Caco-2 (cell line): ENCODE measurements at regions not wholly inside any gene's neighbourhood (a gene's known extent, or its start where the extent isn't known, plus 50 kb on each side); places are given as distances from the start of the nearest gene placed in this dataset.

Experiments
- BruUV-seq: library from RNA; stranded (reverse); fragments of 400-500 nt; replicated peaks from 2 replicates; lab custom pipeline; 2021; lab: Mats Ljungman, UMichigan
- CTCF ChIA-PET: fragments of 300-600 bp; sonication (Branson Sonifier 250); formaldehyde crosslinking; loops from one replicate; lab custom pipeline; 2022; ENCODE audit warnings: antibody characterized with exemption; lab: Charles Lee
- POLR2A ChIA-PET: fragments of 300-600 bp; sonication (Branson Sonifier 250); formaldehyde crosslinking; loops from one replicate; lab custom pipeline; 2022; ENCODE audit warnings: antibody characterized with exemption; lab: Charles Lee
- DNase-seq, 2 experiments: peaks; one replicate each; pipeline versions ENCODE4 v3.0.0 to v3.0.0-alpha.2; 2020 to 2022
- H3K27me3 ChIP-seq: replicated peaks from 2 replicates; pipeline ENCODE4 v1.6.0; 2011; ENCODE audit warnings: low read length; ENCODE audit not compliant: control insufficient read depth, insufficient read depth
- H3K36me3 ChIP-seq: 2 replicates; pipeline ENCODE4 v1.5.1; 2011; ENCODE audit warnings: low read length; ENCODE audit not compliant: control insufficient read depth, insufficient read depth
- H3K4me1 ChIP-seq: fragments of 250-450 bp; sonication (Bioruptor Pico); 2 replicates; pipeline ENCODE4 v1.5.1; 2020; ENCODE audit warnings: mild to moderate bottlenecking
- H3K4me3 ChIP-seq: 2 replicates; pipeline ENCODE4 v1.5.1; 2011; ENCODE audit warnings: low read depth, mild to moderate bottlenecking, control low read depth, low read length
- H3K9me3 ChIP-seq: fragments of 250-450 bp; sonication (Bioruptor Pico); 2 replicates; pipeline ENCODE4 v1.5.1; 2020; ENCODE audit warnings: mild to moderate bottlenecking, moderate library complexity
- H3K27ac Mint-ChIP-seq: one replicate; pipeline ENCODE4 v1.8.0; 2022; ENCODE audit warnings: mixed read lengths; ENCODE audit not compliant: unreplicated experiment
- H3K27me3 Mint-ChIP-seq: one replicate; pipeline ENCODE4 v1.8.0; 2022; ENCODE audit warnings: mixed read lengths; ENCODE audit not compliant: insufficient read depth, unreplicated experiment
- H3K36me3 Mint-ChIP-seq: one replicate; pipeline ENCODE4 v1.8.0; 2022; ENCODE audit warnings: mild to moderate bottlenecking, mixed read lengths; ENCODE audit not compliant: insufficient read depth, unreplicated experiment
- H3K4me1 Mint-ChIP-seq: one replicate; pipeline ENCODE4 v1.8.0; 2022; ENCODE audit warnings: low read depth, mixed read lengths; ENCODE audit not compliant: unreplicated experiment
- H3K4me3 Mint-ChIP-seq: one replicate; pipeline ENCODE4 v1.8.0; 2022; ENCODE audit warnings: mild to moderate bottlenecking, moderate library complexity, mixed read lengths; ENCODE audit not compliant: unreplicated experiment
- H3K9me3 Mint-ChIP-seq: one replicate; pipeline ENCODE4 v1.8.0; 2022; ENCODE audit warnings: mixed read lengths; ENCODE audit not compliant: unreplicated experiment
- CTCF ChIP-seq, 2 experiments: fragments of 200-600 bp in 1 of 2; IDR thresholded peaks; 1 replicate in 1 of 2; 2 replicates in 1 of 2; pipeline versions ENCODE4 v1.5.1 to v1.8.0; 2011 to 2022; ENCODE audit warnings: antibody characterized with exemption in 1 of 2, control low read depth in 1 of 2, inconsistent platforms in 1 of 2, low read depth in 1 of 2, low read length in 1 of 2, mild to moderate bottlenecking in 1 of 2, moderate library complexity in 1 of 2; ENCODE audit not compliant: insufficient read depth in 1 of 2, severe bottlenecking in 1 of 2, unreplicated experiment in 1 of 2
- intact Hi-C: fragments of 100-400 bp; cut with micrococcal nuclease; formaldehyde crosslinking; loops from one replicate; pipeline ENCODE4 v1.10.0; 2022; ENCODE audit not compliant: unreplicated experiment

GRCh38 chr12:95395696-95396095, 78.3 kb upstream of the METAP2 start:
- CTCF ChIA-PET: no interaction called here
- POLR2A ChIA-PET: interaction anchor here (0.6 kb wide), 1 partner anchor 79 kb away, joined by 4 read pairs; no protein-coding TSS in a partner anchor

GRCh38 chr12:95396849-95397468, 77.0 kb upstream of the METAP2 start:
- Histone ChIP-seq H3K4me1 (no peaks in the 10 kb centered on the region), H3K4me3 (no peak overlapping the region), H3K9me3 (peaks cover 16% of the 10 kb centered on the region), H3K27me3 (no peaks in the 10 kb centered on the region), H3K36me3 (no peaks in the 10 kb centered on the region)
- no TSS peak for BruUV-seq
- H3K27me3 Mint-ChIP-seq: no peaks in the 10 kb centered on the region
- ChIA-PET CTCF (no interaction called here), POLR2A (no interaction called here)
- H3K36me3 Mint-ChIP-seq: no peaks in the 10 kb centered on the region
- TF ChIP-seq CTCF (IDR thresholded peaks at IDR 0.05; ENCODE audit: insufficient read depth in 1 of 2, low read depth in 1 of 2, low read length in 1 of 2, severe bottlenecking in 1 of 2, unreplicated experiment in 1 of 2): no peak
- DNase-seq: no peak
- intact Hi-C loops: no loop called here
- peaks cover 37% of the 10 kb centered on the region for H3K9me3 Mint-ChIP-seq
- H3K4me3 Mint-ChIP-seq: no peak overlapping the region
- no peak overlapping the region for H3K27ac Mint-ChIP-seq
- H3K4me1 Mint-ChIP-seq: no peaks in the 10 kb centered on the region

More at GRCh38 chr12:95395696-95396095, 78.3 kb upstream of the METAP2 start:
- TF ChIP-seq CTCF (IDR thresholded peaks at IDR 0.05; ENCODE audit: insufficient read depth in 1 of 2, low read depth in 1 of 2, low read length in 1 of 2, severe bottlenecking in 1 of 2, unreplicated experiment in 1 of 2): no peak
- Histone ChIP-seq H3K4me1 (no peaks in the 10 kb centered on the region), H3K9me3 (peaks cover 24% of the 10 kb centered on the region), H3K27me3 (no peaks in the 10 kb centered on the region), H3K4me3 (no peak overlapping the region), H3K36me3 (no peaks in the 10 kb centered on the region)
- peaks cover 30% of the 10 kb centered on the region for H3K9me3 Mint-ChIP-seq
- no peak overlapping the region for H3K4me3 Mint-ChIP-seq
- DNase-seq: no peak
- intact Hi-C loops: no loop called here
- no peaks in the 10 kb centered on the region for H3K4me1 Mint-ChIP-seq
- no peaks in the 10 kb centered on the region for H3K27me3 Mint-ChIP-seq
- no TSS peak for BruUV-seq
- no peaks in the 10 kb centered on the region for H3K36me3 Mint-ChIP-seq
- no peak overlapping the region for H3K27ac Mint-ChIP-seq

GRCh38 chr12:95397571-95397970, 76.4 kb upstream of the METAP2 start:
- BruUV-seq: no TSS peak
- TF ChIP-seq CTCF (IDR thresholded peaks at IDR 0.05; ENCODE audit: insufficient read depth in 1 of 2, low read depth in 1 of 2, low read length in 1 of 2, severe bottlenecking in 1 of 2, unreplicated experiment in 1 of 2): no peak
- POLR2A ChIA-PET: no interaction called here

More at GRCh38 chr12:95397571-95397970, 76.4 kb upstream of the METAP2 start:
- no peak overlapping the region for H3K4me3 ChIP-seq
- Mint-ChIP-seq H3K4me3 (no peak overlapping the region), H3K27me3 (no peaks in the 10 kb centered on the region), H3K9me3 (peaks cover 37% of the 10 kb centered on the region), H3K36me3 (no peaks in the 10 kb centered on the region), H3K4me1 (no peaks in the 10 kb centered on the region), H3K27ac (no peak overlapping the region)
- H3K9me3 ChIP-seq: peaks cover 16% of the 10 kb centered on the region
- H3K4me1 ChIP-seq: no peaks in the 10 kb centered on the region
- intact Hi-C loops: no loop called here
- no peaks in the 10 kb centered on the region for H3K27me3 ChIP-seq
- CTCF ChIA-PET: no interaction called here
- no peaks in the 10 kb centered on the region for H3K36me3 ChIP-seq
- no peak for DNase-seq
